Stimulated activated naive B cell treated with anti-CD40 and anti-IgM and Interleukin-4, amounts not matched to agents 10 μg/mL and 1 μg/mL and 100 μg/mL, for 72 hours (primary cell): ENCODE measurements at regions not wholly inside any gene's neighbourhood (a gene's known extent, or its start where the extent isn't known, plus 50 kb on each side); places are given as distances from the start of the nearest gene placed in this dataset.
"Not testable (repeated sequence)": the region's sequence is repeated elsewhere in the genome, so short reads cannot be mapped to it uniquely, and the experiment has no call there.

Experiments used
- ATAC-seq, 2 donors: fragments of 150-1000 bp; cut with Tn5 transposase; replicated peaks; 2 replicates each; pipeline ENCODE4 v1.10.0; 2021; ENCODE audit warnings: moderate library complexity in 1 of 2
- DNase-seq: peaks from one replicate; pipeline ENCODE4 v3.0.0; 2021
- H3K27ac Mint-ChIP-seq: one replicate; pipeline ENCODE4 v1.8.0; 2022; ENCODE audit warnings: mild to moderate bottlenecking, mixed read lengths
- H3K27me3 Mint-ChIP-seq, 2 donors: one replicate each; pipeline ENCODE4 v1.8.0; 2022; ENCODE audit warnings: mixed read lengths in 2 of 2
- H3K36me3 Mint-ChIP-seq, 2 donors: one replicate each; pipeline ENCODE4 v1.8.0; 2022; ENCODE audit warnings: mixed read lengths in 2 of 2, mild to moderate bottlenecking in 1 of 2
- H3K4me1 Mint-ChIP-seq, 2 donors: one replicate each; pipeline ENCODE4 v1.8.0; 2022; ENCODE audit warnings: mixed read lengths in 2 of 2, mild to moderate bottlenecking in 1 of 2
- H3K4me3 Mint-ChIP-seq, 2 donors: one replicate each; pipeline ENCODE4 v1.8.0; 2022; ENCODE audit warnings: mild to moderate bottlenecking in 2 of 2, mixed read lengths in 2 of 2, moderate library complexity in 1 of 2
- H3K9me3 Mint-ChIP-seq, 2 donors: one replicate each; pipeline ENCODE4 v1.8.0; 2022; ENCODE audit warnings: mixed read lengths in 2 of 2, mild to moderate bottlenecking in 1 of 2

- H3K4me3 Mint-ChIP-seq: no peak overlapping the region
- H3K27ac Mint-ChIP-seq: no peak overlapping the region
- peaks cover 5 to 8% of the 10 kb centered on the region in 2 donors for H3K27me3 Mint-ChIP-seq
- DNase-seq: no peak
- H3K9me3 Mint-ChIP-seq: peaks cover 4 to 6% of the 10 kb centered on the region in 2 donors
- H3K36me3 Mint-ChIP-seq: no peaks in the 10 kb centered on the region
- ATAC-seq: no peak
- H3K4me1 Mint-ChIP-seq: no peaks in the 10 kb centered on the region
Observed at GRCh38 chr1:96865731-96866685, 144.4 kb downstream of the PTBP2 start.

DNA sequence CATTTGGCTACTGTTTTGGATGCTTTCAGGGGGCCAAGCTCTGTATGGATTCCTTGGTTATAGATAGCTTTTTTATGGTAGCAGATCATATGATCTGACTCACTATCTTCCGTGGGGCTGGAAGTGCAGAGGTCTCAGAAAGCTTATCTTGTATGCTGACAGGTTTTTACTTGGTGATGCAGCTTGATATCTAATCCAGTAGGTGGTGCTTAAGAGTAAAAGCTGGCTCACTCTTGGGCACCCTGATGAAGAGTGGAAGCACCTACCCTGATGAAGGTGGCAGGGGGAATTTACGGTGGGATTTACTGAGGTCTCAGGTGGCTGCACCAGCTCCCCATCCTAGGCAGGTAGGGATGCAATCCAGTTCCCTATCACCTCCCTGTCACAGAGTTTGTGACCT, 151.2 kb downstream of the PTBP2 start:
- peaks cover 14 to 19% of the 10 kb centered on the region in 2 donors for H3K9me3 Mint-ChIP-seq
- H3K36me3 Mint-ChIP-seq: peaks cover 0 to 4% of the 10 kb centered on the region in 2 donors
- no peak for ATAC-seq
- no peak overlapping the region for H3K4me3 Mint-ChIP-seq
- no peaks in the 10 kb centered on the region for H3K4me1 Mint-ChIP-seq
- DNase-seq: no peak
- H3K27ac Mint-ChIP-seq: no peak overlapping the region
- H3K27me3 Mint-ChIP-seq: peaks cover 0 to 5% of the 10 kb centered on the region in 2 donors

GRCh38 chr1:96878640-96879039, 157.1 kb downstream of the PTBP2 start:
- Mint-ChIP-seq H3K4me1 (no peaks in the 10 kb centered on the region), H3K9me3 (peaks cover 0 to 5% of the 10 kb centered on the region in 2 donors), H3K36me3 (no peaks in the 10 kb centered on the region), H3K27me3 (peaks cover 0 to 5% of the 10 kb centered on the region in 2 donors), H3K27ac (no peak overlapping the region), H3K4me3 (no peak overlapping the region)
- DNase-seq: no peak
- no peak for ATAC-seq

DNA sequence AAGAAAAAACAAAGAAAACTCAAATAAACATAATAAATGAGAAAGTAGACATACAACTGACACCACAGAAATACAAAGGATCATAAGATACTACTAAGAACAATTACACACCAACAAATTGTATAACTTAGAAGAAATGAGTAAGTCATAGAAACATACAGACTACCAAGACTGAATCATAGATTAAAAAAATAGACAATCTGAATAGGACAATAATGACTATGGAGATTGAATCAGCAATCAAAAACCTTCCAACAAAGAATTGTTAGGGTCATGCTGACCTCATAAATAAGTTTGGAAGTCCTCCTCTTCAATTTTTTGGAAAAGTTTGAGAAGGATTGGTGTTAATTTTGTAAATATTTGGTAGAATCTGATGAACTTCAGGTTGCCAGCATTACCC, 159.0 kb downstream of the PTBP2 start:
- H3K27me3 Mint-ChIP-seq: peaks cover 0 to 5% of the 10 kb centered on the region in 2 donors
- no peak overlapping the region for H3K27ac Mint-ChIP-seq
- no peak overlapping the region for H3K4me3 Mint-ChIP-seq
- peaks cover 0 to 5% of the 10 kb centered on the region in 2 donors for H3K9me3 Mint-ChIP-seq
- ATAC-seq (no peak), DNase-seq (no peak)
- H3K4me1 Mint-ChIP-seq: no peaks in the 10 kb centered on the region
- H3K36me3 Mint-ChIP-seq: no peaks in the 10 kb centered on the region

DNA sequence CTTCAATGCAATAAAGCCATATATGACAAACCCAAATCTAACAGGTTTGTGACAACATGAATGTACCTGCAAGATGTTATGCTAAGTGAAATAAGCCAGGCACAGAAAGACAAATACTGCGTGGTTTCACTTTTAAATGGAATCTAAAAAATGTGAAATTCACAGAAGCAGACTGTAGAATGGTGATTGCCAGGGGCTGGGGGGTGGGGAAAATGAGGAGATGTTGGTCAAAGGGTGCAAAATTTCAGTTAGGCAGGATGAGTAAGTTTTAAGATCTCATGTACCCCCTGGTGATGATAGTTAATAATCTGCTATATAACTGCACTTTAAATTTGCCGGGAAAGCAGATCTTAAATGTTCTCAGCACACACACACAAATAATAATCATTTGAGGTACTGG, 160.5 kb downstream of the PTBP2 start:
- Mint-ChIP-seq H3K9me3 (peaks cover 0 to 5% of the 10 kb centered on the region in 2 donors), H3K27ac (no peak overlapping the region), H3K4me1 (no peaks in the 10 kb centered on the region), H3K36me3 (no peaks in the 10 kb centered on the region), H3K4me3 (no peak overlapping the region), H3K27me3 (peaks cover 0 to under 1% of the 10 kb centered on the region in 2 donors)
- DNase-seq (no peak), ATAC-seq (no peak)

GRCh38 chr1:96886474-96886873, 164.9 kb downstream of the PTBP2 start:
- Mint-ChIP-seq H3K36me3 (no peaks in the 10 kb centered on the region), H3K27me3 (no peaks in the 10 kb centered on the region), H3K4me3 (no peak overlapping the region), H3K9me3 (peaks cover 7 to 10% of the 10 kb centered on the region in 2 donors), H3K27ac (no peak overlapping the region), H3K4me1 (no peaks in the 10 kb centered on the region)
- DNase-seq: no peak
- ATAC-seq: no peak

DNA sequence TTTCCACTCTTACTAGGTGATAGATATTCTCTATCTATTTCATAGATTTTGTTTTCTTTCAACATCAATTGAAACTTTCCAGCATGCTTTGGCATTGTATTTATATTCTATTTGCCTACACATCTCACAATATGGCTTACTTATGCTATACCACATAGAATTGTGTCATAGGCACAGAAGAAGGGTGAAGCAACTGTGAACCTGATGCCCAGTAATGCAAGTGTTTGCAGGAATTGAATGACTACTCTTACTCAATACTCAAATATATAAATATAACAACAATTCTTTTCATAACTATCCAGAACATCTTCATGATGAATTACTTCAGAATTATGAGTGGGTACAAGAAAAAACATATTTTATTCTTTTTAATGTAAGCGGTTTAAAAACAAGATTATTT, 165.9 kb downstream of the PTBP2 start:
- Mint-ChIP-seq H3K4me3 (no peak overlapping the region), H3K9me3 (peaks cover 12 to 14% of the 10 kb centered on the region in 2 donors), H3K27ac (no peak overlapping the region), H3K27me3 (no peaks in the 10 kb centered on the region), H3K4me1 (no peaks in the 10 kb centered on the region), H3K36me3 (no peaks in the 10 kb centered on the region)
- DNase-seq: no peak
- no peak for ATAC-seq

- Mint-ChIP-seq H3K4me1 (no peaks in the 10 kb centered on the region), H3K4me3 (no peak overlapping the region), H3K9me3 (peaks cover 11 to 15% of the 10 kb centered on the region in 2 donors), H3K27me3 (no peaks in the 10 kb centered on the region), H3K36me3 (no peaks in the 10 kb centered on the region), H3K27ac (no peak overlapping the region)
- ATAC-seq: no peak
- no peak for DNase-seq
Observed at GRCh38 chr1:96901783-96902363, 180.3 kb downstream of the PTBP2 start.

- no peak overlapping the region for H3K27ac Mint-ChIP-seq
- peaks cover 3% of the 10 kb centered on the region in 2 donors for H3K9me3 Mint-ChIP-seq
- no peaks in the 10 kb centered on the region for H3K36me3 Mint-ChIP-seq
- no peak for ATAC-seq
- no peaks in the 10 kb centered on the region for H3K4me1 Mint-ChIP-seq
- H3K4me3 Mint-ChIP-seq: no peak overlapping the region
- no peaks in the 10 kb centered on the region for H3K27me3 Mint-ChIP-seq
- no peak for DNase-seq
Observed at GRCh38 chr1:96912248-96912647, 190.7 kb downstream of the PTBP2 start.

DNA sequence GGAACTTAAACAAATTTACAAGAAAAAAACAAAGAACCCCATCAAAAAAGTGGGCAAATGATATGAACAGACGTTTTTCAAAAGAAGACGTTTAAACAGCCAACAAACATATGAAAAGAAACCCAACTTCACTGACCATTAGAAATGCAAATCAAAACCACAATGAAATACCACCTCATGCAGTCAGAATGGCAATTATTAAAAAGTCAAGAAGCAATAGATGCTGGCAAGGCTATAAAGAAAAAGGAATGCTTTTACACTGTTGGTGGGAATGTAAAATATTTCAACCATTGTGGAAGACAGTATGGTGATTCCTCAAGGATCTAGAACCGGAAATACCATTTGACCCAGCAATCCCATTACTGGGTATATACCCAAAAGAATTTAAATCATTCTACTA, 194.1 kb downstream of the PTBP2 start:
- not testable (repeated sequence) for ATAC-seq, H3K4me1 Mint-ChIP-seq, H3K4me3 Mint-ChIP-seq, H3K27me3 Mint-ChIP-seq, H3K36me3 Mint-ChIP-seq, H3K27ac Mint-ChIP-seq, H3K9me3 Mint-ChIP-seq, DNase-seq

GRCh38 chr1:96918406-96918805, 196.8 kb downstream of the PTBP2 start:
- H3K4me3 Mint-ChIP-seq: no peak overlapping the region
- no peaks in the 10 kb centered on the region for H3K4me1 Mint-ChIP-seq
- no peak for ATAC-seq
- no peaks in the 10 kb centered on the region for H3K27me3 Mint-ChIP-seq
- peaks cover 4 to 10% of the 10 kb centered on the region in 2 donors for H3K9me3 Mint-ChIP-seq
- DNase-seq: no peak
- H3K27ac Mint-ChIP-seq: no peak overlapping the region
- no peaks in the 10 kb centered on the region for H3K36me3 Mint-ChIP-seq

DNA sequence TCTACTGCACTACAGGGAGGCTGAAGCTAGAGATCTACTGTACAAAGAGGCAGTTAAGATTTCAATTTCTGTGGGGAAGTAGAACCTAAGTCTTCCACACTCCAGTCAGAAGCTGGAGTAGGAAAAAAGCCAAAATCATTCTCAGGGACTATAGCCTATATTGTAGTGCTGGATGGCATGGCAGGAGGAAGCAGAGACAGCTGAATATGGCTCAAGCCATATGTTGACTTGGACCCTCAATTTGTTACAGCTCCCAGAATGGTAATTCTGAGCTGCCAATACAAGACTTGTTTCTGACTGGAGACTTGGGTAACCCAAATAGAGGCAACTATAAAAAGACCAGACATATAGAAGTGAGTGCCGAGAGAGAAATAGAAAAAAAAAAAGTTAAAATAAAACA, 200.6 kb downstream of the PTBP2 start:
- DNase-seq (no peak), ATAC-seq (no peak)
- no peak overlapping the region for H3K4me3 Mint-ChIP-seq
- no peaks in the 10 kb centered on the region for H3K27me3 Mint-ChIP-seq
- peaks cover 4 to 13% of the 10 kb centered on the region in 2 donors for H3K9me3 Mint-ChIP-seq
- H3K27ac Mint-ChIP-seq: no peak overlapping the region
- H3K4me1 Mint-ChIP-seq: no peaks in the 10 kb centered on the region
- no peaks in the 10 kb centered on the region for H3K36me3 Mint-ChIP-seq

GRCh38 chr1:96923753-96924152, 202.2 kb downstream of the PTBP2 start:
- ATAC-seq (no peak), DNase-seq (no peak)
- H3K4me3 Mint-ChIP-seq: no peak overlapping the region
- H3K27me3 Mint-ChIP-seq: no peaks in the 10 kb centered on the region
- no peaks in the 10 kb centered on the region for H3K4me1 Mint-ChIP-seq
- peaks cover 4 to 12% of the 10 kb centered on the region in 2 donors for H3K9me3 Mint-ChIP-seq
- H3K36me3 Mint-ChIP-seq: no peaks in the 10 kb centered on the region
- H3K27ac Mint-ChIP-seq: no peak overlapping the region

DNA sequence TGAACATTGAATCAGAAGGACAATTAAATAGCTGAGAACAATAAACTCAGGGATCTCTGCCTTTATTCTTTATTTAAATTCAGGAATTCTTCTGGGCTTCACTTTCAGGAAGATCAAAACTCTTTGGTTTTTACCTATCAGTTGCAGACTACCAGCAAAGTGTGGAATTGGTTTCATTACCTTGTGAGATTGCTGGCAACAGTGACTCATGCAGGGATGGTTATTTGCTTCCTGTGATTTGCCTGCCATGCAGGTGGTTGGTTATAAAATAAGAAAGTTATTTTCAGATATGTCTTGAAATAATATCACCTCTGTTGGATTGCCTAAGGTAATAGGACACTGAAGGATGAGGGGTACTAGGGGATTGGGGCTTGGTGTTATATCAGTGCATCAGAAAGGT, 204.6 kb downstream of the PTBP2 start:
- no peaks in the 10 kb centered on the region for H3K27me3 Mint-ChIP-seq
- no peak overlapping the region for H3K27ac Mint-ChIP-seq
- H3K4me3 Mint-ChIP-seq: no peak overlapping the region
- ATAC-seq (no peak), DNase-seq (no peak)
- H3K9me3 Mint-ChIP-seq: peaks cover 4 to 10% of the 10 kb centered on the region in 2 donors
- no peaks in the 10 kb centered on the region for H3K36me3 Mint-ChIP-seq
- H3K4me1 Mint-ChIP-seq: no peaks in the 10 kb centered on the region

DNA sequence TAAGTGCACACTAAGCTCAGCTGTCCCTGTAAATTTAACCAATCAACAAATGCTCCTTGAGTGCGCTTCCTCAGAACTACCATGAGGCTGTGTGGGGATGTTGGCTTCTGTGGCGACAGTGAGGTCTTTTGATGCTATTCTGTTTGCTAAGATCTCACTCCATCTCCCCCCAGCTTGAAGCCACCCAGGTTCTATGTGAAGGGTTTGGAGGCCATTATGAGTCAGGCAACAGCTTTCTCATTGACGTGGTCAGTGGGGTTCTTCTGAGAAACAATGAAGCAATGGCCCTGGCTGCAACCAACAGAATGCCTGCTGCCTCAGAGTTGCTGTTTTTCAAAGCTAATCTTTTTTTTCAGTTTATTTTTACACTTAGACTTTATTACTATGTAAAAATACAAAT, 205.5 kb downstream of the PTBP2 start:
- H3K9me3 Mint-ChIP-seq: peaks cover 4 to 10% of the 10 kb centered on the region in 2 donors
- no peaks in the 10 kb centered on the region for H3K27me3 Mint-ChIP-seq
- H3K4me3 Mint-ChIP-seq: no peak overlapping the region
- H3K36me3 Mint-ChIP-seq: no peaks in the 10 kb centered on the region
- ATAC-seq (no peak), DNase-seq (no peak)
- no peaks in the 10 kb centered on the region for H3K4me1 Mint-ChIP-seq
- no peak overlapping the region for H3K27ac Mint-ChIP-seq
